ENCODE measurements at regions not wholly inside any gene's neighbourhood (a gene's known extent, or its start where the extent isn't known, plus 50 kb on each side); places are given as distances from the start of the nearest gene placed in this dataset.

GRCh38 chr5:163682234-163682633 lies 176.8 kb downstream of the MAT2B start:
- no peak for ATAC-seq
- TF ChIP-seq ZFP3 (CRISPR knock-in tag; IDR thresholded peaks at IDR 0.05) (no peak), ZNF8 (CRISPR knock-in tag; IDR thresholded peaks at IDR 0.05) (no peak)

- no peak for TF ChIP-seq TSHZ2 (CRISPR knock-in tag; IDR thresholded peaks at IDR 0.05)
- no peak for TF ChIP-seq TCF4 (CRISPR knock-in tag; IDR thresholded peaks at IDR 0.05; ENCODE audit: borderline replicate concordance)
- no peak for TF ChIP-seq PATZ1 (CRISPR knock-in tag; IDR thresholded peaks at IDR 0.05; ENCODE audit: borderline replicate concordance)
- no peak for TF ChIP-seq ZNF8 (CRISPR knock-in tag; IDR thresholded peaks at IDR 0.05)
- no peak for TF ChIP-seq POU6F1 (CRISPR knock-in tag; IDR thresholded peaks at IDR 0.05; ENCODE audit: borderline replicate concordance, low read depth)
- TF ChIP-seq OSR1 (CRISPR knock-in tag; IDR thresholded peaks at IDR 0.05): no peak
- no peak for TF ChIP-seq BACH2 (CRISPR knock-in tag; IDR thresholded peaks at IDR 0.05; ENCODE audit: borderline replicate concordance)
- no peak for TF ChIP-seq ISL1 (CRISPR knock-in tag; IDR thresholded peaks at IDR 0.05)
- TF ChIP-seq SNAI2 (CRISPR knock-in tag; IDR thresholded peaks at IDR 0.05): no peak
- no peak for TF ChIP-seq RARB (CRISPR knock-in tag; IDR thresholded peaks at IDR 0.05)
- TF ChIP-seq ZNF70 (CRISPR knock-in tag; IDR thresholded peaks at IDR 0.05): no peak
- TF ChIP-seq ZC3H10 (CRISPR knock-in tag; IDR thresholded peaks at IDR 0.05): no peak
- no peak for TF ChIP-seq PPARA (CRISPR knock-in tag; IDR thresholded peaks at IDR 0.05; ENCODE audit: borderline replicate concordance)
- no peak for TF ChIP-seq ZFP3 (CRISPR knock-in tag; IDR thresholded peaks at IDR 0.05)
- no peak for TF ChIP-seq ESRRG (CRISPR knock-in tag; IDR thresholded peaks at IDR 0.05)
- no peak for TF ChIP-seq ZNF565 (CRISPR knock-in tag; conservative IDR thresholded peaks at IDR 0.05; ENCODE audit: low read depth)
- TF ChIP-seq TOX (CRISPR knock-in tag; IDR thresholded peaks at IDR 0.05; ENCODE audit: borderline replicate concordance): no peak
- ATAC-seq: no peak
Measured at GRCh38 chr5:163687414-163687813, 182.0 kb downstream of the MAT2B start.

- no peak for ATAC-seq
- TF ChIP-seq TCF4 (CRISPR knock-in tag; IDR thresholded peaks at IDR 0.05; ENCODE audit: borderline replicate concordance): no peak
- no peak for TF ChIP-seq CSDC2 (CRISPR knock-in tag; IDR thresholded peaks at IDR 0.05)
- no peak for TF ChIP-seq POU6F1 (CRISPR knock-in tag; IDR thresholded peaks at IDR 0.05; ENCODE audit: borderline replicate concordance, low read depth)
- no peak for TF ChIP-seq ZFP3 (CRISPR knock-in tag; IDR thresholded peaks at IDR 0.05)
- TF ChIP-seq ARNTL (CRISPR knock-in tag; IDR thresholded peaks at IDR 0.05; ENCODE audit: borderline replicate concordance, low read depth): no peak
- no peak for TF ChIP-seq ESRRG (CRISPR knock-in tag; IDR thresholded peaks at IDR 0.05)
- no peak for TF ChIP-seq CSRNP3 (CRISPR knock-in tag; IDR thresholded peaks at IDR 0.05)
- TF ChIP-seq TSHZ2 (CRISPR knock-in tag; IDR thresholded peaks at IDR 0.05): no peak
- TF ChIP-seq ZNF8 (CRISPR knock-in tag; IDR thresholded peaks at IDR 0.05): no peak
- no peak for TF ChIP-seq PATZ1 (CRISPR knock-in tag; IDR thresholded peaks at IDR 0.05; ENCODE audit: borderline replicate concordance)
- TF ChIP-seq ZNF70 (CRISPR knock-in tag; IDR thresholded peaks at IDR 0.05): no peak
- TF ChIP-seq OSR1 (CRISPR knock-in tag; IDR thresholded peaks at IDR 0.05): no peak
- no peak for TF ChIP-seq CREB5 (CRISPR knock-in tag; IDR thresholded peaks at IDR 0.05; ENCODE audit: low read depth)
- no peak for TF ChIP-seq PPARA (CRISPR knock-in tag; IDR thresholded peaks at IDR 0.05; ENCODE audit: borderline replicate concordance)
- TF ChIP-seq ZFP30 (CRISPR knock-in tag; IDR thresholded peaks at IDR 0.05): no peak
Measured at GRCh38 chr5:163692091-163692490, 186.7 kb downstream of the MAT2B start.

All from SK-N-SH treated with all-trans-retinoic acid at 6 μM for 48 hours (cell line).